Loucy (cell line): ENCODE measurements at regions not wholly inside any gene's neighbourhood (a gene's known extent, or its start where the extent isn't known, plus 50 kb on each side); places are given as distances from the start of the nearest gene placed in this dataset.

Experiments
- CTCF ChIP-seq: fragments of 200-600 bp; sonication (generic); conservative IDR thresholded peaks from 2 replicates; pipeline ENCODE4 v1.5.1; 2014; ENCODE audit warnings: mild to moderate bottlenecking, antibody characterized with exemption, low read length
- EZH2phosphoT487 ChIP-seq: fragments of 200-600 bp; IDR thresholded peaks from 2 replicates; pipeline ENCODE4 v1.6.1; 2018; ENCODE audit warnings: antibody characterized with exemption, mild to moderate bottlenecking, moderate library complexity, borderline replicate concordance

GRCh38 chr5:158614951-158615350 lies 484.8 kb downstream of the EBF1 start:
- no peak for TF ChIP-seq CTCF
- TF ChIP-seq EZH2phosphoT487: no peak
